ENCODE measurements at regions not wholly inside any gene's neighbourhood (a gene's known extent, or its start where the extent isn't known, plus 50 kb on each side); places are given as distances from the start of the nearest gene placed in this dataset.
"Not testable (repeated sequence)": the region's sequence is repeated elsewhere in the genome, so short reads cannot be mapped to it uniquely, and the experiment has no call there.

- Histone ChIP-seq H3K9me3 (replicated peaks in 1 of 3) (no peaks in the 10 kb centered on the region), H3K4me3 (no peak overlapping the region)
Measured at GRCh38 chr6:130617658-130618057, 209.5 kb upstream of the SMLR1 start.

GRCh38 chr6:130618806-130619205, 208.4 kb upstream of the SMLR1 start:
- H3K4me1 ChIP-seq (replicated peaks in 1 of 2); H3K4me3 ChIP-seq; H3K36me3 ChIP-seq (replicated peaks in 1 of 2); H3K9me3 ChIP-seq (replicated peaks in 1 of 3); intact Hi-C loops (cut with DNase I); H3K27me3 ChIP-seq; H3K27ac ChIP-seq; DNase-seq: not testable (repeated sequence)
- 87 to 92% (median 89%) methylated on average over 5 of the region's 5 CpGs for WGBS, 4 donors

More at GRCh38 chr6:130617658-130618057, 209.5 kb upstream of the SMLR1 start:
- intact Hi-C loops (cut with DNase I): no loop called here
- no peak for DNase-seq
- Histone ChIP-seq H3K36me3 (replicated peaks in 1 of 2) (no peaks in the 10 kb centered on the region), H3K27ac (no peak overlapping the region), H3K27me3 (no peaks in the 10 kb centered on the region), H3K4me1 (replicated peaks in 1 of 2) (peaks cover 3 to 19% of the 10 kb centered on the region in 2 donors)
- no peak for TF ChIP-seq CTCF (IDR thresholded peaks at IDR 0.05)
- TF ChIP-seq POLR2A (IDR thresholded peaks at IDR 0.05): no peak
- WGBS, 4 donors: 74 to 84% (median 82%) methylated on average over 2 of the region's 2 CpGs

- Histone ChIP-seq H3K4me3 (no peak overlapping the region), H3K27ac (no peak overlapping the region), H3K27me3 (no peaks in the 10 kb centered on the region), H3K36me3 (replicated peaks in 1 of 2) (no peaks in the 10 kb centered on the region), H3K4me1 (replicated peaks in 1 of 2) (peaks cover 3 to 10% of the 10 kb centered on the region in 2 donors), H3K9me3 (replicated peaks in 1 of 3) (no peaks in the 10 kb centered on the region)
- TF ChIP-seq POLR2A (IDR thresholded peaks at IDR 0.05): no peak
- no peak for TF ChIP-seq CTCF (IDR thresholded peaks at IDR 0.05)
- intact Hi-C loops (cut with DNase I): no loop called here
- no peak for DNase-seq
- WGBS, 4 donors: 33 to 52% (median 40%) methylated on average over 2 of the region's 2 CpGs
Measured at GRCh38 chr6:130620338-130620781, 206.8 kb upstream of the SMLR1 start.

GRCh38 chr6:130622142-130622541, 205.1 kb upstream of the SMLR1 start:
- TF ChIP-seq POLR2A (IDR thresholded peaks at IDR 0.05) (no peak), CTCF (IDR thresholded peaks at IDR 0.05) (no peak)
- H3K4me1 ChIP-seq (replicated peaks in 1 of 2): peaks cover 3 to 10% of the 10 kb centered on the region in 2 donors
- H3K27ac ChIP-seq: no peak overlapping the region
- H3K36me3 ChIP-seq (replicated peaks in 1 of 2): no peaks in the 10 kb centered on the region
- intact Hi-C loops (cut with DNase I): no loop called here
- H3K27me3 ChIP-seq: no peaks in the 10 kb centered on the region
- no peaks in the 10 kb centered on the region for H3K9me3 ChIP-seq (replicated peaks in 1 of 3)
- DNase-seq: no peak
- H3K4me3 ChIP-seq: no peak overlapping the region

- Histone ChIP-seq H3K27me3 (no peaks in the 10 kb centered on the region), H3K4me3 (no peak overlapping the region), H3K4me1 (replicated peaks in 1 of 2) (peaks cover 3 to 10% of the 10 kb centered on the region in 2 donors), H3K9me3 (replicated peaks in 1 of 3) (no peaks in the 10 kb centered on the region), H3K27ac (no peak overlapping the region), H3K36me3 (replicated peaks in 1 of 2) (no peaks in the 10 kb centered on the region)
- TF ChIP-seq CTCF (IDR thresholded peaks at IDR 0.05) (no peak), POLR2A (IDR thresholded peaks at IDR 0.05) (no peak)
- WGBS, 4 donors: 66 to 83% (median 73%) methylated on average over 2 of the region's 2 CpGs
- DNase-seq: no peak
- intact Hi-C loops (cut with DNase I): no loop called here
Measured at GRCh38 chr6:130624046-130624445, 203.2 kb upstream of the SMLR1 start.
